Dendritic cell treated with granulocyte-macrophage colony-stimulating factor and Interleukin-4, amounts not matched to agents 40 ng/mL and 50 ng/mL, for 4 days (primary cell): ENCODE measurements at regions not wholly inside any gene's neighbourhood (a gene's known extent, or its start where the extent isn't known, plus 50 kb on each side); places are given as distances from the start of the nearest gene placed in this dataset.

ENCODE experiments used
- H3K27ac Mint-ChIP-seq: one replicate; pipeline ENCODE4 v1.8.0; 2022; ENCODE audit warnings: mild to moderate bottlenecking, mixed read lengths
- H3K27me3 Mint-ChIP-seq: one replicate; pipeline ENCODE4 v1.8.0; 2022; ENCODE audit warnings: mild to moderate bottlenecking, mixed read lengths
- H3K36me3 Mint-ChIP-seq: one replicate; pipeline ENCODE4 v1.8.0; 2022; ENCODE audit warnings: low read depth, mixed read lengths
- H3K4me1 Mint-ChIP-seq: one replicate; pipeline ENCODE4 v1.8.0; 2022; ENCODE audit warnings: low read depth, mixed read lengths
- H3K4me3 Mint-ChIP-seq: one replicate; pipeline ENCODE4 v1.8.0; 2022; ENCODE audit warnings: mild to moderate bottlenecking, moderate library complexity, mixed read lengths
- H3K9me3 Mint-ChIP-seq: one replicate; pipeline ENCODE4 v1.8.0; 2022; ENCODE audit warnings: mixed read lengths
- intact Hi-C: fragments of 100-400 bp; cut with micrococcal nuclease; formaldehyde crosslinking; loops from one replicate; pipeline ENCODE4 v1.15.0; 2022

DNA sequence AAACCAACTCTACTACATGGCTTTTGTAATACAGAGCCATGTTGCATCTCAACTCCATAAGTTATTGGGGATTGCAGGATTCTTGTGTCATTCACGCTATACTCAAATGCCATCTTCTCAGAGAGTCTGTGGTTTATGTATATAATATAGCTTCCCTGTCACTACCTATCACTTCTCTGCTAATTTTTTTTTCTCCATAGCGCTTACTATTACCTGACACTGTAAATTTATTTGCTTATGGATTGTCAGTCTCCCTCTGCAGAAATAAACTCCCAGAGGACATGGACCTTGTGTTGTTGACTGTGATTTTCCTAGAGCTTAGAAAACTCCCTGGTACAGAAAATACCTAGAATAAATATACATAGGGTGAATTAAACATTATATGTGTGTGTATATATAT lies 990.5 kb downstream of the TBL1XR1 start:
- intact Hi-C loops: no loop called here
- H3K9me3 Mint-ChIP-seq: peaks cover 44% of the 10 kb centered on the region
- H3K27ac Mint-ChIP-seq: no peak overlapping the region
- H3K27me3 Mint-ChIP-seq: no peaks in the 10 kb centered on the region
- H3K4me1 Mint-ChIP-seq: no peaks in the 10 kb centered on the region
- H3K36me3 Mint-ChIP-seq: no peaks in the 10 kb centered on the region
- no peak overlapping the region for H3K4me3 Mint-ChIP-seq

- Mint-ChIP-seq H3K36me3 (no peaks in the 10 kb centered on the region), H3K9me3 (peaks cover 45% of the 10 kb centered on the region), H3K4me3 (no peak overlapping the region), H3K27me3 (no peaks in the 10 kb centered on the region), H3K4me1 (no peaks in the 10 kb centered on the region), H3K27ac (no peak overlapping the region)
- intact Hi-C loops: no loop called here
These were observed 994.6 kb downstream of the TBL1XR1 start for GRCh38 chr3:176202652-176203051.

DNA sequence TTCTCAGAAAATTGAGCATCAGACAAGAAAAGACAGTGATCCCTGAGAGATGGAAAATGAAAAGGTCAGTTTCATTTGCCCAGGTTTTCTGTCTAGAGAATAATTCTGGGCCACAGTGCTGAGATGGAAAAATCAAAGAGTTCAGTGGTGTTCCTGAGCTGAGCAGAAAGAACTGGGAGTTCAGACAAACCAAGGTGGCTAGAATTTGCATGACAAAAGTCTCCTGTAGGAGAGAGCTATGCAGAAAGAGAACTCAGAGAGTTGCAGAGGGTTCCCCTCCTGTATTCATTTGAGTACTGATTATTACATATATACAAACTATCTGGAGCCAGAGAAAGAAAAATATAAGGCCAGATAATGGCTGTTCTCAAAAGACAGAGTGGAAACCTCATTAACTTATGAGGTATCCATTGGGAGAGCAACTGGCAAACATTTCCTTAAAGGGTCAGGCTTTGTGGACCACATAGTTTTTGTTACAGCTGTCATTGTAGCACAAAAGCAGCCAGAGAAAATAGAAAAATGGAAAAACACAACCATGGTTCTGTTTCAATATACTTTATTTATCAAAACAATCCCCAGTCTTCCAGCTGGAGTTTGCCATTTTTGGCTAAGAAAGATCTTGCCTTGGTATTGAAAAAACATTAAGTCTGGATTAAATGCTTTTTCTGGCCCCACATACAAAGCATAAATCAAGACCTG lies 1004.1 kb downstream of the TBL1XR1 start:
- Mint-ChIP-seq H3K4me1 (no peaks in the 10 kb centered on the region), H3K9me3 (peaks cover 43% of the 10 kb centered on the region), H3K36me3 (no peaks in the 10 kb centered on the region), H3K4me3 (no peak overlapping the region), H3K27ac (no peak overlapping the region), H3K27me3 (no peaks in the 10 kb centered on the region)
- intact Hi-C loops: no loop called here

GRCh38 chr3:176190755-176191154 lies 1006.5 kb downstream of the TBL1XR1 start:
- intact Hi-C loops: no loop called here
- H3K36me3 Mint-ChIP-seq: no peaks in the 10 kb centered on the region
- H3K9me3 Mint-ChIP-seq: peaks cover 40% of the 10 kb centered on the region
- H3K4me3 Mint-ChIP-seq: no peak overlapping the region
- no peaks in the 10 kb centered on the region for H3K27me3 Mint-ChIP-seq
- H3K4me1 Mint-ChIP-seq: no peaks in the 10 kb centered on the region
- no peak overlapping the region for H3K27ac Mint-ChIP-seq

- intact Hi-C loops: no loop called here
- Mint-ChIP-seq H3K27me3 (no peaks in the 10 kb centered on the region), H3K36me3 (no peaks in the 10 kb centered on the region), H3K27ac (no peak overlapping the region), H3K4me3 (no peak overlapping the region), H3K4me1 (no peaks in the 10 kb centered on the region), H3K9me3 (peaks cover 42% of the 10 kb centered on the region)
These were observed 1014.1 kb downstream of the TBL1XR1 start for GRCh38 chr3:176183181-176183580.

DNA sequence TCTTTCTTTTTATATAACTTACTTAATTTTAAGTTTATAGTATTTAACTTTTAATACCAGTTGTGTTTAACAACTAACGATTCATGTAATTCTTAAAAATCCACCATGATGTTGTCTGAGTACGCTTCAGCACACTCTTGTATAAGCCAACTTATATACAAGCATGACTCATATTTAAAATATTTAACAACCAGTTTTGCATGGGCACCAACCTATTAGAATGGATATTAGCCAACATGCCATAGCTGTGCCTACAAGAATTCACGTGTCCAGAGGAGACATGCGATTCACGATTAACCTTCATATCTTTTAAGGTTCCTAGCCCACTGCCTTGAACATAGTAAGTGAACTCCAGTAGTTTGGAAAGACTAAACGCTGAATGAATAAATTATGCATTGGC lies 1023.2 kb downstream of the TBL1XR1 start:
- Mint-ChIP-seq H3K27ac (no peak overlapping the region), H3K9me3 (peaks cover 40% of the 10 kb centered on the region), H3K4me3 (no peak overlapping the region), H3K4me1 (no peaks in the 10 kb centered on the region), H3K36me3 (no peaks in the 10 kb centered on the region), H3K27me3 (no peaks in the 10 kb centered on the region)
- intact Hi-C loops: no loop called here

DNA sequence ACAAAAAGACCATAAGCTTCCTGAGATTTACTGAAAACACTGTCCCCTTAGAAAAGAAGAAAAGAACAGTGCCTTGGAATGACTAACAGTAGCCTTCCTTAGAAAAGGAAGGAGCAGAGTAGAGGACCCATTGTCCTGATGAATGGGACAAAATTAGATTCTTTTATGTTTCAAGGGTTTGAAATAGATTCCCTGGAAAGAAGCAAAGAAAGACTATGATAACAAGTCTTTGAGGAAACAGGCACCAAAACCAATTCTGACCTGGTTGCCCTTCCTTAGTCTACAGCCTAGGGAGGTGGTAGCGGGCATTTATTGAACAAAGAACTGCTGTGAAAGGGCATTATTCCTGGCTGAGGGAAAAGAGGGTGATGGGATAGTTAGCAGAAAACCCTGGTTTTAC lies 1024.8 kb downstream of the TBL1XR1 start:
- no peaks in the 10 kb centered on the region for H3K27me3 Mint-ChIP-seq
- no peaks in the 10 kb centered on the region for H3K4me1 Mint-ChIP-seq
- no peak overlapping the region for H3K4me3 Mint-ChIP-seq
- no peak overlapping the region for H3K27ac Mint-ChIP-seq
- H3K9me3 Mint-ChIP-seq: peaks cover 26% of the 10 kb centered on the region
- intact Hi-C loops: no loop called here
- H3K36me3 Mint-ChIP-seq: no peaks in the 10 kb centered on the region

DNA sequence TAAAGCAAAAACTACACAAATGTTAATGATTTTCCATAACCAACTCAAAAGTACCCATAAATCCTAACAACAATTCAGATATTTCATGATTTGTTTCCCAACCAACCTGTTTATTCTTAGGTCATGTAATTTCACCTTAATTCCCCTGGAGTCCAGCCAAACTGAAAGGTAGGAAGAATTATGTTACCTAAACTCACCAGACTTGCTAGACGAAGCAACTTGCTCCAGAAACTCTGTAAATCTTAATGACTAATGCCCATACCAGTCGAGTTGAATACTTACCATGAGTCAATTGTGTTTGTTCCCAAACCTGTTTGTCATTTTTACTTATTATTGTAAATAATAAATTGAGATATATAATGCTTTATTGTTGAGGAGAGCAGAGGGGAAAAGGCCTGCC lies 1030.0 kb downstream of the TBL1XR1 start:
- intact Hi-C loops: no loop called here
- H3K9me3 Mint-ChIP-seq: peaks cover 36% of the 10 kb centered on the region
- H3K36me3 Mint-ChIP-seq: no peaks in the 10 kb centered on the region
- H3K4me1 Mint-ChIP-seq: no peaks in the 10 kb centered on the region
- H3K27ac Mint-ChIP-seq: no peak overlapping the region
- H3K27me3 Mint-ChIP-seq: no peaks in the 10 kb centered on the region
- no peak overlapping the region for H3K4me3 Mint-ChIP-seq

- peaks cover 53% of the 10 kb centered on the region for H3K9me3 Mint-ChIP-seq
- H3K27me3 Mint-ChIP-seq: no peaks in the 10 kb centered on the region
- H3K4me3 Mint-ChIP-seq: no peak overlapping the region
- no peaks in the 10 kb centered on the region for H3K36me3 Mint-ChIP-seq
- intact Hi-C loops: no loop called here
- no peak overlapping the region for H3K27ac Mint-ChIP-seq
- no peaks in the 10 kb centered on the region for H3K4me1 Mint-ChIP-seq
These were observed 1036.3 kb downstream of the TBL1XR1 start for GRCh38 chr3:176160997-176161396.

- Mint-ChIP-seq H3K9me3 (peaks cover 58% of the 10 kb centered on the region), H3K27me3 (no peaks in the 10 kb centered on the region), H3K4me3 (no peak overlapping the region), H3K27ac (no peak overlapping the region), H3K36me3 (no peaks in the 10 kb centered on the region), H3K4me1 (no peaks in the 10 kb centered on the region)
- intact Hi-C loops: no loop called here
These were observed 1037.5 kb downstream of the TBL1XR1 start for GRCh38 chr3:176159796-176160195.

GRCh38 chr3:176155012-176155411 lies 1042.3 kb downstream of the TBL1XR1 start:
- intact Hi-C loops: no loop called here
- no peaks in the 10 kb centered on the region for H3K27me3 Mint-ChIP-seq
- no peak overlapping the region for H3K27ac Mint-ChIP-seq
- no peaks in the 10 kb centered on the region for H3K36me3 Mint-ChIP-seq
- H3K4me1 Mint-ChIP-seq: no peaks in the 10 kb centered on the region
- peaks cover 38% of the 10 kb centered on the region for H3K9me3 Mint-ChIP-seq
- no peak overlapping the region for H3K4me3 Mint-ChIP-seq

DNA sequence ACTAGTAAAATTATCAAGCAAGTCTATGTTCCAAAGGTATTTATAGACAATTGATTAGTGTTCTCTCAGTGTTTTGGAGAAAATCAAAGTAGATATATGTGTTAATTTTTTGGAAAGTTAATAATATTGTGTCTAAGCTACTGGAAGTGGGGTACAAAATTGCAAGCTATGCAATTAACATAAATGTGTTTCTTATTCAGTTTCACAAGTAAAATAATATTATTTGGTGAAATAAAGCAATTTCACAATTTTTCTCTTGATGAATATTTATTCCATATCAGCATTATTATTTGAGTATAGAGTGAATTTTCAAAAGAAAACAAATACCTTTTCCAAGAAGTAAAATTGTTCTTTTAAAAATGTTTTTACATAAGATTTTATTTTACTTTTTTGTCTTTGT lies 1047.7 kb downstream of the TBL1XR1 start:
- H3K9me3 Mint-ChIP-seq: peaks cover 20% of the 10 kb centered on the region
- no peaks in the 10 kb centered on the region for H3K27me3 Mint-ChIP-seq
- H3K4me1 Mint-ChIP-seq: no peaks in the 10 kb centered on the region
- H3K36me3 Mint-ChIP-seq: no peaks in the 10 kb centered on the region
- intact Hi-C loops: no loop called here
- H3K27ac Mint-ChIP-seq: no peak overlapping the region
- no peak overlapping the region for H3K4me3 Mint-ChIP-seq

DNA sequence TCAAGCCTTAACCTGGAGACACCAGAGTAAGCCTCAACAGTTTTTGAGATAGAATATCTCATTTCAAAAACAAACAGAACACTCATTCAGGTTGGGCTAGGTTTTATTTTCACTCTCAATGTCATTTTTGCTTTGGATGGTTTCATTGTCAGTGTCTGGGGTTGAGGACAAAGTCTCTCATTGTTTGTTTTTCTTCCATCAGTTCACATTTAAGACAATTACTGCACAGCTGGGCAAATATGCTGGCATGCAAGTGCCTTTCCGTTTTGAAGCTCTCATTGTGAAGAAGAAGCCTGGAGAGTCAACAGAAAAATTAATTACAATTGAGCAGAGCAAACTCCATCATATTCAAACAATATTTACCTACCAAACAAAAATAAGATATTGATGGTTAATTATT lies 1050.0 kb downstream of the TBL1XR1 start:
- H3K9me3 Mint-ChIP-seq: peaks cover 27% of the 10 kb centered on the region
- no peaks in the 10 kb centered on the region for H3K27me3 Mint-ChIP-seq
- no peak overlapping the region for H3K27ac Mint-ChIP-seq
- H3K36me3 Mint-ChIP-seq: no peaks in the 10 kb centered on the region
- no peaks in the 10 kb centered on the region for H3K4me1 Mint-ChIP-seq
- intact Hi-C loops: no loop called here
- H3K4me3 Mint-ChIP-seq: no peak overlapping the region

DNA sequence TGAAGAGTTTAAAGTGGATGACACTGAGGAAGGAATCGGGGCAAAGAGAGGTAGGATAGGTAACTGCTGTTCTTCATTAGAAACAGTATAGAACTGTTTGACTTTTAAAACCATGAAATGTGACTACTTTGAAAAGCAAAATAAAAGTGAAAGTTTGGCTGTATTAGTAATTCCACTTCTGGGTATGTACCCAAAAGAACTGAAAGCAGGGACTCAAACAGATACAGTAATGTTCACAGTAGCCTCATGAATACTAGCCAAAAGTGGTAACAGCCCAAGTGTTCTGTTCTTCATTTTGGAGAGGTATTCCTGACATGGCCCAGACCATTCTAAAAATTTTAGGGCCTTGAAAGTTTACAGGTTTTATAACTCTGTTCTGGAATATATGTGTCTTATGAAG lies 1055.4 kb downstream of the TBL1XR1 start:
- Mint-ChIP-seq H3K9me3 (peaks cover 35% of the 10 kb centered on the region), H3K27me3 (no peaks in the 10 kb centered on the region), H3K36me3 (no peaks in the 10 kb centered on the region), H3K27ac (no peak overlapping the region), H3K4me1 (no peaks in the 10 kb centered on the region), H3K4me3 (no peak overlapping the region)
- intact Hi-C loops: no loop called here

GRCh38 chr3:176120507-176120906 lies 1076.8 kb downstream of the TBL1XR1 start:
- H3K27ac Mint-ChIP-seq: no peak overlapping the region
- peaks cover 38% of the 10 kb centered on the region for H3K9me3 Mint-ChIP-seq

More at GRCh38 chr3:176120507-176120906, 1076.8 kb downstream of the TBL1XR1 start:
- Mint-ChIP-seq H3K4me3 (no peak overlapping the region), H3K4me1 (no peaks in the 10 kb centered on the region), H3K27me3 (no peaks in the 10 kb centered on the region), H3K36me3 (no peaks in the 10 kb centered on the region)
- intact Hi-C loops: no loop called here
